HG03108 (cell line): ENCODE measurements at regions not wholly inside any gene's neighbourhood (a gene's known extent, or its start where the extent isn't known, plus 50 kb on each side); places are given as distances from the start of the nearest gene placed in this dataset.

Experiments used
- ATAC-seq: cut with Tn5 transposase; IDR thresholded peaks from one replicate; pipeline ENCODE4 v1.9.1; 2021; ENCODE audit warnings: moderate library complexity; ENCODE audit not compliant: unreplicated experiment

- no peak for ATAC-seq
Measured at GRCh38 chr9:2925016-2925415, 81.1 kb upstream of the PUM3 start.

GRCh38 chr9:2924380-2924768 is 80.5 kb upstream of the PUM3 start:
- ATAC-seq = no peak

GRCh38 chr9:2923766-2924379 is 80.0 kb upstream of the PUM3 start:
- no peak for ATAC-seq

- ATAC-seq = no peak
Measured at GRCh38 chr9:2919347-2919746, 75.5 kb upstream of the PUM3 start.

- ATAC-seq = no peak
Measured at GRCh38 chr9:2916382-2916985, 72.6 kb upstream of the PUM3 start.

GRCh38 chr9:2913026-2913425 is 69.1 kb upstream of the PUM3 start:
- no peak for ATAC-seq

- no peak for ATAC-seq
Measured at GRCh38 chr9:2907411-2907810, 63.5 kb upstream of the PUM3 start.

GRCh38 chr9:2904242-2904930 is 60.5 kb upstream of the PUM3 start:
- no peak for ATAC-seq
